ENCODE measurements at regions not wholly inside any gene's neighbourhood (a gene's known extent, or its start where the extent isn't known, plus 50 kb on each side); places are given as distances from the start of the nearest gene placed in this dataset.

GRCh38 chr17:77854083-77854758 lies 104.3 kb upstream of the TNRC6C start:
- TF ChIP-seq, protein P1, sequence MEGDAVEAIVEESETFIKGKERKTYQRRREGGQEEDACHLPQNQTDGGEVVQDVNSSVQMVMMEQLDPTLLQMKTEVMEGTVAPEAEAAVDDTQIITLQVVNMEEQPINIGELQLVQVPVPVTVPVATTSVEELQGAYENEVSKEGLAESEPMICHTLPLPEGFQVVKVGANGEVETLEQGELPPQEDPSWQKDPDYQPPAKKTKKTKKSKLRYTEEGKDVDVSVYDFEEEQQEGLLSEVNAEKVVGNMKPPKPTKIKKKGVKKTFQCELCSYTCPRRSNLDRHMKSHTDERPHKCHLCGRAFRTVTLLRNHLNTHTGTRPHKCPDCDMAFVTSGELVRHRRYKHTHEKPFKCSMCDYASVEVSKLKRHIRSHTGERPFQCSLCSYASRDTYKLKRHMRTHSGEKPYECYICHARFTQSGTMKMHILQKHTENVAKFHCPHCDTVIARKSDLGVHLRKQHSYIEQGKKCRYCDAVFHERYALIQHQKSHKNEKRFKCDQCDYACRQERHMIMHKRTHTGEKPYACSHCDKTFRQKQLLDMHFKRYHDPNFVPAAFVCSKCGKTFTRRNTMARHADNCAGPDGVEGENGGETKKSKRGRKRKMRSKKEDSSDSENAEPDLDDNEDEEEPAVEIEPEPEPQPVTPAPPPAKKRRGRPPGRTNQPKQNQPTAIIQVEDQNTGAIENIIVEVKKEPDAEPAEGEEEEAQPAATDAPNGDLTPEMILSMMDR (CRISPR knock-in tag; IDR thresholded peaks at IDR 0.05): no peak
- TF ChIP-seq GABPB1 (CRISPR knock-in tag; IDR thresholded peaks at IDR 0.05) (no peak), HNRNPLL (IDR thresholded peaks at IDR 0.05; ENCODE audit: low read depth, low read length, poor library complexity, severe bottlenecking) (no peak)

Data from HepG2 (cell line).